ENCODE measurements at regions not wholly inside any gene's neighbourhood (a gene's known extent, or its start where the extent isn't known, plus 50 kb on each side); places are given as distances from the start of the nearest gene placed in this dataset.

GRCh38 chr10:123464430-123465323, 201.5 kb upstream of the GPR26 start:
- no peak for DNase-seq
- no peaks in the 10 kb centered on the region for H3K36me3 ChIP-seq
- intact Hi-C loops (cut with DNase I; ENCODE audit: low total_unique reads): no loop called here
- TF ChIP-seq EP300 (IDR thresholded peaks at IDR 0.05) (no peak), POLR2AphosphoS5 (IDR thresholded peaks at IDR 0.05) (no peak), POLR2A (IDR thresholded peaks at IDR 0.05) (no peak)
- TF ChIP-seq, protein P1, sequence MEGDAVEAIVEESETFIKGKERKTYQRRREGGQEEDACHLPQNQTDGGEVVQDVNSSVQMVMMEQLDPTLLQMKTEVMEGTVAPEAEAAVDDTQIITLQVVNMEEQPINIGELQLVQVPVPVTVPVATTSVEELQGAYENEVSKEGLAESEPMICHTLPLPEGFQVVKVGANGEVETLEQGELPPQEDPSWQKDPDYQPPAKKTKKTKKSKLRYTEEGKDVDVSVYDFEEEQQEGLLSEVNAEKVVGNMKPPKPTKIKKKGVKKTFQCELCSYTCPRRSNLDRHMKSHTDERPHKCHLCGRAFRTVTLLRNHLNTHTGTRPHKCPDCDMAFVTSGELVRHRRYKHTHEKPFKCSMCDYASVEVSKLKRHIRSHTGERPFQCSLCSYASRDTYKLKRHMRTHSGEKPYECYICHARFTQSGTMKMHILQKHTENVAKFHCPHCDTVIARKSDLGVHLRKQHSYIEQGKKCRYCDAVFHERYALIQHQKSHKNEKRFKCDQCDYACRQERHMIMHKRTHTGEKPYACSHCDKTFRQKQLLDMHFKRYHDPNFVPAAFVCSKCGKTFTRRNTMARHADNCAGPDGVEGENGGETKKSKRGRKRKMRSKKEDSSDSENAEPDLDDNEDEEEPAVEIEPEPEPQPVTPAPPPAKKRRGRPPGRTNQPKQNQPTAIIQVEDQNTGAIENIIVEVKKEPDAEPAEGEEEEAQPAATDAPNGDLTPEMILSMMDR (IDR thresholded peaks at IDR 0.05): no peak
- peaks cover 0 to 5% (median 0%) of the 10 kb centered on the region in 3 donors for H3K27me3 ChIP-seq
- 47 to 63% (median 54%) methylated on average over 3 of the region's 3 CpGs for WGBS, 5 donors
- H3K9me3 ChIP-seq: no peaks in the 10 kb centered on the region
- H3K4me1 ChIP-seq: no peaks in the 10 kb centered on the region
- no peak overlapping the region for H3K4me3 ChIP-seq
- H3K27ac ChIP-seq: no peak overlapping the region

DNA sequence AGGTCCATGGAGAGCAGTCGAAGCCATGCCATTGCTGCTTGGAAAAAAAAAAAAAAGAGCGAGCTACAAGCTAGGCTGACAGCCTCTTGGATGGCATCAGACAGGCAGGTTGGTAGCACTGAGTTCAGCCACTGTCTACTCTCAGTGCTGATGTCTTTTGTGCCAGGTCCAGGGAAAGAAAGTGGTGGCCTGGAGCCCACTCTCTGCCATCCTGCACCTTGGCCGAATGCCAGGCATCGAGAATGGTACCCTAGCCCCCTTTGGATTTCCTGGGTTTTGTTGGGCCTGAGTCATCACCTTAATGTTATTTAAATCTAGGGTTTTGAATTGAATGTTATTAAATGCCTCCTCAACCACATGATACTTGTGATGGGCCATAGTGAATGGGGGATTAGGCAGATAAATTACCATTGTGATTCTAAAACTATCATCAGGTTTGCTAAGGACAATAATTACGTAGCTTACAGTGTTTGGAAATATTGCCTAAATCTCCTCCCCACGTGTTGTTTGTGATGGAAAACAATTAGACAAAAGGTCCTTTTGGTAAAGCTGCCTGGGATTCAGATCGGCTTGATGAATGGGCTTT, 195.7 kb upstream of the GPR26 start:
- WGBS, 5 donors: 62 to 77% (median 69%) methylated on average over 7 of the region's 7 CpGs
- Histone ChIP-seq H3K36me3 (no peaks in the 10 kb centered on the region), H3K27me3 (peaks cover 0 to 9% (median 0%) of the 10 kb centered on the region in 3 donors), H3K9me3 (no peaks in the 10 kb centered on the region), H3K4me3 (no peak overlapping the region), H3K27ac (no peak overlapping the region), H3K4me1 (no peaks in the 10 kb centered on the region)
- DNase-seq: no peak
- intact Hi-C loops (cut with DNase I; ENCODE audit: low total_unique reads): no loop called here
- TF ChIP-seq POLR2AphosphoS5 (IDR thresholded peaks at IDR 0.05) (no peak), POLR2A (IDR thresholded peaks at IDR 0.05) (no peak), EP300 (IDR thresholded peaks at IDR 0.05) (no peak)
- TF ChIP-seq, protein P1 (IDR thresholded peaks at IDR 0.05): no peak

DNA sequence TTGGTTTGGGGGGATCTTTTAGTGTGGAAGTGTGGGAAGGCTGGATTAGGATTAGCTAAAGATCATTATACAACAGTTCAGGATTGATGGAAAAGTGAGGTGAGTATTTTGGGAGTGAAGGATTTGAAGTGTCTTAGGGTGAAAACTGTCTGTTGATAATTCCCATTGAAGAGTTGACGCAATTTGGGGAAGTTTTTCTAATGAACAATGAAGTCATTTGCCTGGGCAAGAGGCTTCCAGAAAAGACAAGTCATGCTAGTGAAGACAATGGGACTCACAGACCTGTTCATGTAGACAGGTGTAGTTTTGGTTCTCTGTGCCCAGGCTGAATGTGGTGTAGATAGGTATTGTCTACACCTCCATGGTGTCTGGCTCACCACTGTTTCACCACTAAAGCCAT, 194.3 kb upstream of the GPR26 start:
- 83 to 98% (median 92%) methylated on average over 1 of the region's 1 CpG for WGBS, 5 donors
- H3K27ac ChIP-seq: no peak overlapping the region
- no peaks in the 10 kb centered on the region for H3K9me3 ChIP-seq
- H3K4me3 ChIP-seq: no peak overlapping the region
- H3K4me1 ChIP-seq: no peaks in the 10 kb centered on the region
- intact Hi-C loops (cut with DNase I; ENCODE audit: low total_unique reads): no loop called here
- peaks cover 0 to 9% (median 0%) of the 10 kb centered on the region in 3 donors for H3K27me3 ChIP-seq
- no peaks in the 10 kb centered on the region for H3K36me3 ChIP-seq
- no peak for DNase-seq
- TF ChIP-seq EP300 (IDR thresholded peaks at IDR 0.05): no peak
- TF ChIP-seq, protein P1 (IDR thresholded peaks at IDR 0.05): no peak

GRCh38 chr10:123472606-123473005, 193.5 kb upstream of the GPR26 start:
- Histone ChIP-seq H3K27ac (no peak overlapping the region), H3K27me3 (peaks cover 0 to 9% (median 0%) of the 10 kb centered on the region in 3 donors), H3K36me3 (no peaks in the 10 kb centered on the region), H3K9me3 (no peaks in the 10 kb centered on the region), H3K4me1 (no peaks in the 10 kb centered on the region), H3K4me3 (no peak overlapping the region)
- DNase-seq: peak in 1 of 2 donors; percentile 10
- TF ChIP-seq POLR2AphosphoS5 (IDR thresholded peaks at IDR 0.05): no peak
- intact Hi-C loops (cut with DNase I; ENCODE audit: low total_unique reads): no loop called here
- WGBS, 5 donors: 8 to 22% (median 14%) methylated on average over 4 to 9 of the region's 9 CpGs

GRCh38 chr10:123474700-123475099, 191.5 kb upstream of the GPR26 start:
- H3K36me3 ChIP-seq: no peaks in the 10 kb centered on the region
- H3K9me3 ChIP-seq: no peaks in the 10 kb centered on the region
- peaks cover 0 to 9% (median 0%) of the 10 kb centered on the region in 3 donors for H3K27me3 ChIP-seq
- DNase-seq: no peak
- no peak overlapping the region for H3K4me3 ChIP-seq
- 54 to 78% (median 72%) methylated on average over 4 of the region's 4 CpGs for WGBS, 5 donors
- TF ChIP-seq, protein P1 (IDR thresholded peaks at IDR 0.05): no peak
- no peak for TF ChIP-seq EP300 (IDR thresholded peaks at IDR 0.05)
- no peak for TF ChIP-seq POLR2A (IDR thresholded peaks at IDR 0.05)
- no peak for TF ChIP-seq POLR2AphosphoS5 (IDR thresholded peaks at IDR 0.05)
- no peak overlapping the region for H3K27ac ChIP-seq
- peaks cover 0 to 12% (median 7%) of the 10 kb centered on the region in 4 donors for H3K4me1 ChIP-seq
- intact Hi-C loops (cut with DNase I; ENCODE audit: low total_unique reads): no loop called here

Data from stomach (tissue), 8 donors.